Activated CD4-positive, alpha-beta T cell treated with anti-CD3 and anti-CD28 coated beads for 4 hours (primary cell): ENCODE measurements at regions not wholly inside any gene's neighbourhood (a gene's known extent, or its start where the extent isn't known, plus 50 kb on each side); places are given as distances from the start of the nearest gene placed in this dataset.
"Not testable (repeated sequence)": the region's sequence is repeated elsewhere in the genome, so short reads cannot be mapped to it uniquely, and the experiment has no call there.

Source experiments
- DNase-seq, 2 donors: peaks; one replicate each; pipeline ENCODE4 v3.0.0-alpha.2; 2020

GRCh38 chr9:28135549-28135948 is 562.3 kb upstream of the C9orf72 start:
- no peak for DNase-seq

GRCh38 chr9:28136113-28136512 is 562.8 kb upstream of the C9orf72 start:
- DNase-seq = no peak

- DNase-seq = not testable (repeated sequence)
These were observed 574.1 kb upstream of the C9orf72 start for GRCh38 chr9:28147430-28147829.

- not testable (repeated sequence) for DNase-seq
These were observed 574.8 kb upstream of the C9orf72 start for GRCh38 chr9:28147923-28148597.

GRCh38 chr9:28149361-28150050 is 576.2 kb upstream of the C9orf72 start:
- not testable (repeated sequence) for DNase-seq

- no peak for DNase-seq
These were observed 581.8 kb upstream of the C9orf72 start for GRCh38 chr9:28155067-28155466.

- DNase-seq = no peak
These were observed 582.4 kb upstream of the C9orf72 start for GRCh38 chr9:28155671-28156070.

GRCh38 chr9:28158451-28158850 is 585.2 kb upstream of the C9orf72 start:
- no peak for DNase-seq

GRCh38 chr9:28163619-28164018 is 590.3 kb upstream of the C9orf72 start:
- no peak for DNase-seq

- DNase-seq = no peak
These were observed 592.9 kb upstream of the C9orf72 start for GRCh38 chr9:28166179-28166578.

GRCh38 chr9:28177142-28177541 is 603.9 kb upstream of the C9orf72 start:
- no peak for DNase-seq

- no peak for DNase-seq
These were observed 604.6 kb upstream of the C9orf72 start for GRCh38 chr9:28177925-28178324.

- DNase-seq = no peak
These were observed 606.6 kb upstream of the C9orf72 start for GRCh38 chr9:28179893-28180292.

GRCh38 chr9:28190981-28191380 is 617.7 kb upstream of the C9orf72 start:
- no peak for DNase-seq

- DNase-seq = no peak
These were observed 624.4 kb upstream of the C9orf72 start for GRCh38 chr9:28197653-28198052.

- DNase-seq = no peak
These were observed 629.8 kb upstream of the C9orf72 start for GRCh38 chr9:28203036-28203435.

- DNase-seq = no peak
These were observed 633.0 kb upstream of the C9orf72 start for GRCh38 chr9:28206280-28206679.

- DNase-seq = no peak
These were observed 634.4 kb upstream of the C9orf72 start for GRCh38 chr9:28207657-28208056.

GRCh38 chr9:28209130-28209529 is 635.8 kb upstream of the C9orf72 start:
- no peak for DNase-seq

- no peak for DNase-seq
These were observed 639.7 kb upstream of the C9orf72 start for GRCh38 chr9:28212979-28213378.

- DNase-seq = no peak
These were observed 642.4 kb upstream of the C9orf72 start for GRCh38 chr9:28215536-28216299.

GRCh38 chr9:28232686-28233085 is 659.4 kb upstream of the C9orf72 start:
- no peak for DNase-seq

GRCh38 chr9:28234133-28234893 is 661.0 kb upstream of the C9orf72 start:
- DNase-seq = no peak
